GM23338 (cell line): ENCODE measurements at regions not wholly inside any gene's neighbourhood (a gene's known extent, or its start where the extent isn't known, plus 50 kb on each side); places are given as distances from the start of the nearest gene placed in this dataset.

Source experiments
- ATAC-seq: fragments of 200-7000 bp; cut with Tn5 transposase; 3 replicates; pipeline ENCODE4 v1.9.1; 2020
- DNase-seq: peaks from one replicate; pipeline ENCODE4 v3.0.0-alpha.2; 2015; ENCODE audit warnings: low spot score
- H2AFZ ChIP-seq: fragments of 200-600 bp; sonication (generic); 2 replicates; pipeline ENCODE4 v1.8.0; 2016; ENCODE audit warnings: antibody characterized with exemption, mild to moderate bottlenecking, moderate library complexity
- H3F3A ChIP-seq: fragments of 200-600 bp; sonication (generic); replicated peaks from 2 replicates; pipeline ENCODE4 v1.8.0; 2017; ENCODE audit warnings: antibody characterized with exemption, mixed run types, low read depth
- H3K27ac ChIP-seq: fragments of 200-600 bp; sonication (generic); 2 replicates; pipeline ENCODE4 v1.6.1; 2016; ENCODE audit warnings: low read depth
- H3K27me3 ChIP-seq: fragments of 200-600 bp; sonication (generic); 2 replicates; pipeline ENCODE4 v1.8.0; 2016; ENCODE audit warnings: mild to moderate bottlenecking, mixed run types, moderate library complexity; ENCODE audit not compliant: insufficient read depth
- H3K36me3 ChIP-seq: fragments of 200-600 bp; sonication (generic); 2 replicates; pipeline ENCODE4 v1.8.0; 2016; ENCODE audit warnings: mild to moderate bottlenecking; ENCODE audit not compliant: insufficient read depth
- H3K4me1 ChIP-seq: fragments of 200-600 bp; sonication (generic); 2 replicates; pipeline ENCODE4 v1.8.0; 2016; ENCODE audit warnings: mild to moderate bottlenecking, moderate library complexity; ENCODE audit not compliant: insufficient read depth
- H3K4me2 ChIP-seq: fragments of 200-600 bp; sonication (generic); 2 replicates; pipeline ENCODE4 v1.7.1; 2017; ENCODE audit warnings: mixed run types
- H3K4me3 ChIP-seq: fragments of 200-600 bp; sonication (generic); 2 replicates; pipeline ENCODE4 v1.6.1; 2016; ENCODE audit warnings: mixed run types
- H3K79me2 ChIP-seq: fragments of 200-600 bp; sonication (generic); replicated peaks from 2 replicates; pipeline ENCODE4 v1.8.0; 2017; ENCODE audit warnings: mild to moderate bottlenecking; ENCODE audit not compliant: insufficient read depth
- H3K9me2 ChIP-seq: fragments of 200-600 bp; sonication (generic); 2 replicates; pipeline ENCODE4 v1.8.0; 2017; ENCODE audit not compliant: insufficient read depth
- H4K20me1 ChIP-seq: fragments of 200-600 bp; sonication (generic); replicated peaks from 2 replicates; pipeline ENCODE4 v1.8.0; 2017; ENCODE audit warnings: mild to moderate bottlenecking; ENCODE audit not compliant: insufficient read depth
- H3K27ac Mint-ChIP-seq: 2 replicates; pipeline ENCODE4 v1.8.0; 2020; ENCODE audit warnings: inconsistent platforms, mild to moderate bottlenecking, moderate library complexity, mixed read lengths
- H3K27me3 Mint-ChIP-seq: 3 replicates; pipeline ENCODE4 v1.8.0; 2022; ENCODE audit warnings: low read depth, mild to moderate bottlenecking, moderate library complexity, mixed read lengths, inconsistent platforms; ENCODE audit not compliant: insufficient read depth, poor library complexity
- H3K36me3 Mint-ChIP-seq: 3 replicates; pipeline ENCODE4 v1.8.0; 2021; ENCODE audit warnings: low read depth, mild to moderate bottlenecking, inconsistent platforms, moderate library complexity, mixed read lengths
- H3K4me1 Mint-ChIP-seq: 3 replicates; pipeline ENCODE4 v1.8.0; 2020; ENCODE audit warnings: mild to moderate bottlenecking, inconsistent platforms, mixed read lengths
- H3K4me3 Mint-ChIP-seq: 3 replicates; pipeline ENCODE4 v1.8.0; 2021; ENCODE audit warnings: moderate library complexity, mild to moderate bottlenecking, inconsistent platforms, mixed read lengths
- H3K9me3 Mint-ChIP-seq: 3 replicates; pipeline ENCODE4 v1.8.0; 2020; ENCODE audit warnings: moderate library complexity, mild to moderate bottlenecking, inconsistent platforms, mixed read lengths
- EZH2phosphoT487 ChIP-seq: fragments of 200-600 bp; sonication (generic); IDR thresholded peaks from one replicate; pipeline ENCODE4 v1.8.1; 2018; ENCODE audit warnings: antibody characterized with exemption; ENCODE audit not compliant: unreplicated experiment
- NANOG ChIP-seq: IDR thresholded peaks from 2 replicates; pipeline ENCODE4 v1.6.1; 2016; ENCODE audit warnings: antibody characterized with exemption, borderline replicate concordance
- REST ChIP-seq: IDR thresholded peaks from one replicate; pipeline ENCODE4 v1.6.1; 2018; ENCODE audit warnings: antibody characterized with exemption; ENCODE audit not compliant: unreplicated experiment
- ZNF462 ChIP-seq: fragments of 250-450 bp; sonication (Bioruptor Pico); IDR thresholded peaks from 2 replicates; pipeline ENCODE4 v1.5.0; 2020; ENCODE audit warnings: mild to moderate bottlenecking, moderate library complexity

GRCh38 chr4:66766557-66766956 is 778.7 kb downstream of the CENPC start:
- H3K4me1 Mint-ChIP-seq: peaks cover 8% of the 10 kb centered on the region
- Histone ChIP-seq H3K27me3 (no peaks in the 10 kb centered on the region), H3K4me3 (no peak overlapping the region), H3F3A (no peaks in the 10 kb centered on the region), H3K27ac (no peak overlapping the region), H4K20me1 (no peaks in the 10 kb centered on the region), H2AFZ (peak overlapping the region; percentile 84; the same call in 1 of the 2 replicates), H3K79me2 (no peaks in the 10 kb centered on the region), H3K4me2 (no peak overlapping the region), H3K9me2 (peaks cover 9% of the 10 kb centered on the region; the same call in 1 of the 2 replicates), H3K4me1 (no peaks in the 10 kb centered on the region), H3K36me3 (no peaks in the 10 kb centered on the region)
- peak; percentile 48; the same call in 2 of the 3 replicates for ATAC-seq
- DNase-seq: no peak
- H3K27ac Mint-ChIP-seq: no peak overlapping the region
- TF ChIP-seq REST (no peak), NANOG (no peak), EZH2phosphoT487 (no peak), ZNF462 (no peak)
- 0 out of 3 replicates have a peak, but pooled peaks cover 3% of the 10 kb centered on the region for H3K9me3 Mint-ChIP-seq
- peaks cover 7% of the 10 kb centered on the region; the same call in 1 of the 3 replicates for H3K36me3 Mint-ChIP-seq
- H3K27me3 Mint-ChIP-seq: no peaks in the 10 kb centered on the region
- no peak overlapping the region for H3K4me3 Mint-ChIP-seq
